H1 (cell line): ENCODE measurements at regions not wholly inside any gene's neighbourhood (a gene's known extent, or its start where the extent isn't known, plus 50 kb on each side); places are given as distances from the start of the nearest gene placed in this dataset.

Experiments
- CTCF ChIA-PET: fragments of 300-600 bp; sonication (Branson Sonifier 250); formaldehyde crosslinking; loops from one replicate; lab custom pipeline; 2021; ENCODE audit not compliant: partially characterized antibody; lab: Charles Lee
- POLR2A ChIA-PET: fragments of 300-600 bp; sonication (Branson Sonifier 250); formaldehyde crosslinking; loops from one replicate; lab custom pipeline; 2021; ENCODE audit warnings: inconsistent platforms; ENCODE audit not compliant: partially characterized antibody; lab: Charles Lee
- DNase-seq, 2 experiments: peaks; one replicate each; pipeline versions ENCODE4 v3.0.0 to v3.0.0-alpha.2; 2010 to 2022; ENCODE audit warnings: low spot score in 2 of 2, low read depth in 1 of 2, mixed read lengths in 1 of 2
- FAIRE-seq: peaks from 2 replicates; lab custom pipeline; 2011; peaks lifted over from hg19 to GRCh38; lab: Jason Lieb, UNC
- H2AFZ ChIP-seq: 2 replicates; pipeline ENCODE4 v1.8.1; 2012; ENCODE audit warnings: low read length, inconsistent platforms
- H2AK5ac ChIP-seq: 2 replicates; pipeline ENCODE4 v1.6.1; 2013; ENCODE audit warnings: low read depth, low read length
- H2BK120ac ChIP-seq: replicated peaks from 2 replicates; pipeline ENCODE3; 2013; ENCODE audit warnings: low read depth, low read length, inconsistent platforms
- H2BK12ac ChIP-seq: 2 replicates; pipeline ENCODE4 v1.6.1; 2013; ENCODE audit warnings: low read depth, low read length
- H2BK15ac ChIP-seq: 2 replicates; pipeline ENCODE4 v1.6.1; 2013; ENCODE audit warnings: low read length
- H2BK20ac ChIP-seq: 2 replicates; pipeline ENCODE4 v1.6.1; 2013; ENCODE audit warnings: low read length
- H2BK5ac ChIP-seq: 2 replicates; pipeline ENCODE4 v1.6.1; 2013; ENCODE audit warnings: low read depth, low read length
- H3K14ac ChIP-seq: 2 replicates; pipeline ENCODE4 v1.6.1; 2013; ENCODE audit warnings: inconsistent platforms; ENCODE audit not compliant: insufficient read length
- H3K18ac ChIP-seq: 2 replicates; pipeline ENCODE4 v1.6.1; 2013; ENCODE audit warnings: low read length; ENCODE audit errors: extremely low read depth
- H3K23ac ChIP-seq: 2 replicates; pipeline ENCODE4 v1.6.1; 2013; ENCODE audit warnings: inconsistent platforms; ENCODE audit not compliant: insufficient read length
- H3K23me2 ChIP-seq: 2 replicates; pipeline ENCODE4 v1.6.1; 2013; ENCODE audit warnings: low read depth, low read length
- H3K27ac ChIP-seq: 2 replicates; pipeline ENCODE4 v1.6.1; 2011; ENCODE audit warnings: low read depth, low read length, inconsistent platforms
- H3K27me3 ChIP-seq, 4 experiments: replicated peaks in 1 of 4; 1 replicate in 1 of 4; 2 replicates in 3 of 4; pipeline versions ENCODE4 v1.6.1 to v1.8.1; 2011 to 2013; ENCODE audit warnings: low read length in 3 of 4, mild to moderate bottlenecking in 3 of 4, inconsistent platforms in 2 of 4, mixed read lengths in 2 of 4, moderate library complexity in 1 of 4; ENCODE audit not compliant: control insufficient read depth in 3 of 4, insufficient read depth in 3 of 4; ENCODE audit errors: extremely low read depth in 1 of 4
- H3K36me3 ChIP-seq, 4 experiments: 2 replicates each; pipeline versions ENCODE4 v1.6.1 to v1.8.1; 2011 to 2013; ENCODE audit warnings: mild to moderate bottlenecking in 4 of 4, low read length in 3 of 4, moderate library complexity in 2 of 4, control low read depth in 1 of 4, inconsistent platforms in 1 of 4; ENCODE audit not compliant: insufficient read depth in 4 of 4, control insufficient read depth in 2 of 4
- H3K4ac ChIP-seq: replicated peaks from 2 replicates; pipeline ENCODE3; 2013; ENCODE audit warnings: low read length, low read depth, mixed read lengths, inconsistent platforms; ENCODE audit not compliant: insufficient read length
- H3K4me1 ChIP-seq, 4 experiments: replicated peaks in 1 of 4; 1 replicate in 1 of 4; 2 replicates in 3 of 4; pipeline versions ENCODE4 v1.6.1 to v1.8.1; 2011 to 2013; ENCODE audit warnings: low read length in 3 of 4, inconsistent platforms in 2 of 4, mixed read lengths in 1 of 4; ENCODE audit not compliant: insufficient read depth in 4 of 4, control insufficient read depth in 3 of 4
- H3K4me2 ChIP-seq, 2 experiments: 2 replicates each; pipeline versions ENCODE4 v1.6.1 to v1.8.1; 2011 to 2013; ENCODE audit warnings: low read depth in 2 of 2, low read length in 2 of 2, control low read depth in 1 of 2, inconsistent platforms in 1 of 2, mild to moderate bottlenecking in 1 of 2; ENCODE audit not compliant: insufficient read depth in 1 of 2
- H3K4me3 ChIP-seq, 4 experiments: fragments of 200-600, 300-600 bp in 1 of 4; sonication (generic), shearing (Covaris generic), sonication (Bioruptor Twin) in 1 of 4; 2 replicates each; pipeline versions ENCODE4 v1.5.1 to v1.8.1; 2011 to 2016; ENCODE audit warnings: low read length in 4 of 4, low read depth in 3 of 4, control low read depth in 2 of 4, inconsistent platforms in 2 of 4, mild to moderate bottlenecking in 2 of 4, mixed read lengths in 1 of 4, moderate library complexity in 1 of 4; ENCODE audit not compliant: insufficient read depth in 2 of 4; ENCODE audit errors: extremely low read depth in 1 of 4
- H3K56ac ChIP-seq: replicated peaks from 2 replicates; pipeline ENCODE3; 2013; ENCODE audit warnings: low read depth, mild to moderate bottlenecking, mixed read lengths, low read length, inconsistent platforms; ENCODE audit not compliant: insufficient read length
- H3K79me1 ChIP-seq: 2 replicates; pipeline ENCODE4 v1.6.1; 2013; ENCODE audit warnings: low read depth, low read length, control low read depth
- H3K79me2 ChIP-seq, 2 experiments: 2 replicates each; pipeline versions ENCODE4 v1.6.1 to v1.8.1; 2012 to 2013; ENCODE audit warnings: low read length in 2 of 2, mild to moderate bottlenecking in 2 of 2, inconsistent platforms in 1 of 2; ENCODE audit not compliant: insufficient read depth in 2 of 2, control insufficient read depth in 1 of 2
- H3K9ac ChIP-seq, 4 experiments: replicated peaks in 1 of 4; 1 replicate in 1 of 4; 2 replicates in 3 of 4; pipeline versions ENCODE4 v1.6.1 to v1.8.1; 2011 to 2013; ENCODE audit warnings: low read depth in 3 of 4, low read length in 3 of 4, control low read depth in 2 of 4, mild to moderate bottlenecking in 2 of 4, moderate library complexity in 2 of 4, inconsistent platforms in 1 of 4; ENCODE audit errors: extremely low read depth in 1 of 4
- H3K9me3 ChIP-seq, 2 experiments: 2 replicates each; pipeline versions ENCODE4 v1.6.1 to v1.8.1; 2012 to 2013; ENCODE audit warnings: mild to moderate bottlenecking in 2 of 2, moderate library complexity in 2 of 2, control low read depth in 1 of 2, inconsistent platforms in 1 of 2, low read depth in 1 of 2, low read length in 1 of 2, mixed read lengths in 1 of 2; ENCODE audit not compliant: insufficient read depth in 2 of 2
- H4K20me1 ChIP-seq, 2 experiments: replicated peaks in 1 of 2; 2 replicates each; pipeline versions ENCODE3 to v1.8.1; 2011 to 2013; ENCODE audit warnings: inconsistent platforms in 2 of 2, low read length in 2 of 2, mild to moderate bottlenecking in 1 of 2; ENCODE audit not compliant: insufficient read depth in 2 of 2, control insufficient read depth in 1 of 2
- H4K5ac ChIP-seq: 2 replicates; pipeline ENCODE4 v1.6.1; 2013; ENCODE audit warnings: low read length, low read depth, mixed read lengths, inconsistent platforms; ENCODE audit not compliant: insufficient read length
- H4K8ac ChIP-seq: 2 replicates; pipeline ENCODE4 v1.8.0; 2013; ENCODE audit warnings: mild to moderate bottlenecking, moderate library complexity, low read length, inconsistent platforms; ENCODE audit not compliant: insufficient read depth; ENCODE audit errors: extremely low read depth
- H4K91ac ChIP-seq: replicated peaks from 2 replicates; pipeline ENCODE3; 2013; ENCODE audit warnings: low read length, mixed read lengths, inconsistent platforms; ENCODE audit not compliant: insufficient read length
- CBX8 ChIP-seq: fragments of 300-800, 300-1000 bp; sonication (generic); IDR thresholded peaks from 2 replicates; pipeline ENCODE4 v1.7.1; 2016; ENCODE audit warnings: low read depth, low read length, borderline replicate concordance
- FOSL1 ChIP-seq: IDR thresholded peaks from 2 replicates; pipeline ENCODE4 v1.6.1; 2011; ENCODE audit warnings: mild to moderate bottlenecking, low read depth, low read length, moderate library complexity; ENCODE audit not compliant: insufficient read depth
- GTF2F1 ChIP-seq: IDR thresholded peaks from 2 replicates; pipeline ENCODE4 v1.6.1; 2012; ENCODE audit warnings: low read depth, low read length, improper control_type of control experiment, borderline replicate concordance
- MAFK ChIP-seq: IDR thresholded peaks from 2 replicates; pipeline ENCODE4 v1.6.1; 2012; ENCODE audit warnings: low read depth, mild to moderate bottlenecking, improper control_type of control experiment, low read length
- NRF1 ChIP-seq: IDR thresholded peaks from 2 replicates; pipeline ENCODE4 v1.6.1; 2011; ENCODE audit warnings: mild to moderate bottlenecking, low read depth, low read length, improper control_type of control experiment
- POLR2AphosphoS5 ChIP-seq: IDR thresholded peaks from 2 replicates; pipeline ENCODE4 v1.6.1; 2011; ENCODE audit warnings: low read depth, low read length
- POU5F1 ChIP-seq: IDR thresholded peaks from 2 replicates; pipeline ENCODE4 v1.6.1; 2011; ENCODE audit warnings: low read depth, mild to moderate bottlenecking, low read length, moderate library complexity
- RBBP5 ChIP-seq: IDR thresholded peaks from 2 replicates; pipeline ENCODE4 v1.7.1; 2012; ENCODE audit warnings: low read depth, mild to moderate bottlenecking, inconsistent platforms, low read length, moderate library complexity, borderline replicate concordance
- SRF ChIP-seq: IDR thresholded peaks from 2 replicates; pipeline ENCODE4 v1.6.1; 2011; ENCODE audit warnings: mild to moderate bottlenecking, low read depth, low read length, moderate library complexity
- TAF1 ChIP-seq: IDR thresholded peaks from 2 replicates; pipeline ENCODE4 v1.6.1; 2011; ENCODE audit warnings: mild to moderate bottlenecking, low read depth, low read length
- TAF7 ChIP-seq: optimal IDR thresholded peaks from 2 replicates; pipeline ENCODE3; 2011; ENCODE audit warnings: low read depth, mild to moderate bottlenecking, inconsistent platforms, low read length, moderate library complexity, borderline replicate concordance
- TEAD4 ChIP-seq: IDR thresholded peaks from 2 replicates; pipeline ENCODE4 v1.6.1; 2012; ENCODE audit warnings: low read depth, low read length, inconsistent platforms, mixed read lengths
- ZNF274 ChIP-seq: IDR thresholded peaks from 2 replicates; pipeline ENCODE4 v1.7.0; 2012; ENCODE audit warnings: low read length, borderline replicate concordance; ENCODE audit errors: extremely low read depth
- WGBS, 2 experiments: shearing (Covaris generic) in 1 of 2; methylation state at CpG; one replicate each; pipeline versions ENCODE4 v1.1.6 to v1.1.7; 2013 to 2015; ENCODE audit warnings: low lambda C conversion rate in 2 of 2, mixed read lengths in 2 of 2, inconsistent platforms in 1 of 2, low coverage in 1 of 2, missing lambda C conversion rate in 1 of 2; ENCODE audit not compliant: insufficient replicate concordance in 2 of 2, insufficient coverage in 1 of 2, insufficient read length in 1 of 2; ENCODE audit errors: extremely low coverage in 1 of 2, missing lambda C conversion rate in 1 of 2; 5-methylcytosine and 5-hydroxymethylcytosine counted together
- TF ChIP-seq, protein P1 (sequence below): IDR thresholded peaks from 2 replicates; pipeline ENCODE4 v1.6.1; 2012; ENCODE audit warnings: low read length, inconsistent platforms

DNA sequence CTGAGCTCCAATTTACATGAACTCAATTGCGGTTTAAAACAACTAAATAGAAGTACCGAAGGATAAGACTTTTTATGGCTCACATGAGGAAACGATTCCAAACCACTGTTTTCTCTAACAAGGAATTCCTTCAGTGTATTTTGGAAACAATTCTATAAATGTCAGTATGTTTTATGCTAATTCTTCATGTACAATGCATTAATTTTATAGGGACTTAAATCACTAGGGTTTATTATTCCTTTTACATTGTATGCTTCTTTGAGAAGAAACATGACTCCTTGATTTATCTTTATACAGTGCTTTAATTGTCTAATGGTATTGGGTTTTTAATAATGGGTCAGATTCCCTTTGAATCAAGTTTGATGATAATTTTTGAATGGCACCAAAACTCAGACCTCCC is 566.8 kb downstream of the EPHA4 start:
- CTCF ChIA-PET: no interaction called here
- Histone ChIP-seq H4K5ac (no peak overlapping the region), H3K36me3 (no peaks in the 10 kb centered on the region), H3K27me3 (no peaks in the 10 kb centered on the region), H2BK12ac (no peak overlapping the region), H3K9me3 (no peaks in the 10 kb centered on the region), H2BK5ac (no peak overlapping the region), H3K23ac (no peak overlapping the region), H3K4me1 (peaks cover 0 to 2% (median 0%) of the 10 kb centered on the region in 4 experiments; a peak in 2 of 7 replicates), H2AFZ (no peak overlapping the region), H2BK120ac (no peak overlapping the region), H3K79me2 (no peaks in the 10 kb centered on the region), H3K56ac (no peak overlapping the region), H3K9ac (no peak overlapping the region), H3K27ac (no peak overlapping the region), H2AK5ac (no peak overlapping the region), H4K20me1 (no peaks in the 10 kb centered on the region), H3K4me2 (no peak overlapping the region), H2BK20ac (no peak overlapping the region), H3K4ac (no peak overlapping the region), H3K14ac (no peak overlapping the region), H3K23me2 (no peaks in the 10 kb centered on the region; the same call in 1 of the 2 replicates), H2BK15ac (no peak overlapping the region), H3K79me1 (no peaks in the 10 kb centered on the region), H3K18ac (no peak overlapping the region), H4K8ac (no peak overlapping the region), H3K4me3 (no peak overlapping the region), H4K91ac (no peak overlapping the region)
- 90% methylated on average over 3 of the region's 3 CpGs; no CpG with 5 or more reads in 1 of the 2 experiments for WGBS, 2 experiments
- DNase-seq (no peak), FAIRE-seq (no peak)
- POLR2A ChIA-PET: no interaction called here
- no peak for TF ChIP-seq POLR2AphosphoS5
- TF ChIP-seq GTF2F1: no peak
- TF ChIP-seq RBBP5: no peak
- TF ChIP-seq SRF: no peak
- no peak for TF ChIP-seq MAFK
- TF ChIP-seq, protein P1, sequence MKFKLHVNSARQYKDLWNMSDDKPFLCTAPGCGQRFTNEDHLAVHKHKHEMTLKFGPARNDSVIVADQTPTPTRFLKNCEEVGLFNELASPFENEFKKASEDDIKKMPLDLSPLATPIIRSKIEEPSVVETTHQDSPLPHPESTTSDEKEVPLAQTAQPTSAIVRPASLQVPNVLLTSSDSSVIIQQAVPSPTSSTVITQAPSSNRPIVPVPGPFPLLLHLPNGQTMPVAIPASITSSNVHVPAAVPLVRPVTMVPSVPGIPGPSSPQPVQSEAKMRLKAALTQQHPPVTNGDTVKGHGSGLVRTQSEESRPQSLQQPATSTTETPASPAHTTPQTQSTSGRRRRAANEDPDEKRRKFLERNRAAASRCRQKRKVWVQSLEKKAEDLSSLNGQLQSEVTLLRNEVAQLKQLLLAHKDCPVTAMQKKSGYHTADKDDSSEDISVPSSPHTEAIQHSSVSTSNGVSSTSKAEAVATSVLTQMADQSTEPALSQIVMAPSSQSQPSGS: no peak
- TF ChIP-seq NRF1: no peak
- TF ChIP-seq POU5F1: no peak
- TF ChIP-seq TEAD4: no peak
- TF ChIP-seq TAF1: no peak
- TF ChIP-seq CBX8: no peak
- TF ChIP-seq FOSL1: no peak
- no peak for TF ChIP-seq ZNF274
- TF ChIP-seq TAF7: no peak
